Gastroesophageal sphincter (tissue), 3 donors: ENCODE measurements at regions not wholly inside any gene's neighbourhood (a gene's known extent, or its start where the extent isn't known, plus 50 kb on each side); places are given as distances from the start of the nearest gene placed in this dataset.

Experiments used
- CTCF ChIP-seq, 4 experiments: fragments of 200-600 bp in 2 of 4; fragments of 450-650 bp in 2 of 4; sonication (generic) in 1 of 4; IDR thresholded peaks; one replicate each; pipeline ENCODE4 v1.5.1; 2017 to 2019; ENCODE audit warnings: antibody characterized with exemption in 4 of 4, mild to moderate bottlenecking in 2 of 4, moderate library complexity in 2 of 4
- EP300 ChIP-seq: sonication (generic); formaldehyde crosslinking; IDR thresholded peaks from one replicate; pipeline ENCODE4 v1.6.1; 2017; ENCODE audit warnings: antibody characterized with exemption, mild to moderate bottlenecking
- POLR2A ChIP-seq, 2 donors: fragments of 450-650 bp; IDR thresholded peaks; one replicate each; pipeline ENCODE4 v1.6.1; 2017; ENCODE audit warnings: antibody characterized with exemption in 2 of 2, mild to moderate bottlenecking in 2 of 2, moderate library complexity in 1 of 2
- POLR2AphosphoS5 ChIP-seq: sonication (generic); formaldehyde crosslinking; IDR thresholded peaks from one replicate; pipeline ENCODE4 v1.6.1; 2017; ENCODE audit warnings: antibody characterized with exemption

GRCh38 chr10:121687095-121687813 lies 89.0 kb upstream of the FGFR2 start:
- no peak for TF ChIP-seq POLR2AphosphoS5
- no peak for TF ChIP-seq POLR2A (IDR thresholded peaks at IDR 0.05)
- no peak for TF ChIP-seq CTCF (IDR thresholded peaks at IDR 0.05)
- TF ChIP-seq EP300 = no peak
